Activated CD4-positive, alpha-beta T cell treated with anti-CD3 and anti-CD28 coated beads for 48 hours (primary cell): ENCODE measurements at regions not wholly inside any gene's neighbourhood (a gene's known extent, or its start where the extent isn't known, plus 50 kb on each side); places are given as distances from the start of the nearest gene placed in this dataset.
"Not testable (repeated sequence)": the region's sequence is repeated elsewhere in the genome, so short reads cannot be mapped to it uniquely, and the experiment has no call there.

ENCODE experiments used
- DNase-seq: peaks from one replicate; pipeline ENCODE4 v3.0.0-alpha.2; 2020

GRCh38 chr11:87743007-87743406, 432.2 kb downstream of the RAB38 start:
- no peak for DNase-seq

- no peak for DNase-seq
Observed at GRCh38 chr11:87740968-87741367, 434.3 kb downstream of the RAB38 start.

- DNase-seq = no peak
Observed at GRCh38 chr11:87740451-87740850, 434.8 kb downstream of the RAB38 start.

GRCh38 chr11:87739766-87740165, 435.5 kb downstream of the RAB38 start:
- DNase-seq = no peak

GRCh38 chr11:87739261-87739660, 436.0 kb downstream of the RAB38 start:
- DNase-seq = no peak

GRCh38 chr11:87736928-87737327, 438.3 kb downstream of the RAB38 start:
- DNase-seq = no peak

- no peak for DNase-seq
Observed at GRCh38 chr11:87726506-87726905, 448.7 kb downstream of the RAB38 start.

GRCh38 chr11:87724358-87724757, 450.9 kb downstream of the RAB38 start:
- no peak for DNase-seq

GRCh38 chr11:87722756-87723565, 452.3 kb downstream of the RAB38 start:
- DNase-seq = peak; percentile 10

GRCh38 chr11:87719326-87720073, 455.7 kb downstream of the RAB38 start:
- DNase-seq = no peak

- no peak for DNase-seq
Observed at GRCh38 chr11:87712802-87713202, 462.4 kb downstream of the RAB38 start.

GRCh38 chr11:87712391-87712790, 462.9 kb downstream of the RAB38 start:
- no peak for DNase-seq

GRCh38 chr11:87703589-87703988, 471.7 kb downstream of the RAB38 start:
- DNase-seq = not testable (repeated sequence)

GRCh38 chr11:87675993-87676392, 499.2 kb downstream of the RAB38 start:
- no peak for DNase-seq

GRCh38 chr11:87666730-87667129, 508.5 kb downstream of the RAB38 start:
- DNase-seq = no peak

- DNase-seq = no peak
Observed at GRCh38 chr11:87662287-87662686, 513.0 kb downstream of the RAB38 start.

- no peak for DNase-seq
Observed at GRCh38 chr11:87660926-87661660, 514.1 kb downstream of the RAB38 start.

- no peak for DNase-seq
Observed at GRCh38 chr11:87659807-87660206, 515.4 kb downstream of the RAB38 start.

GRCh38 chr11:87645626-87646025, 529.6 kb downstream of the RAB38 start:
- no peak for DNase-seq

GRCh38 chr11:87639753-87640364, 535.4 kb downstream of the RAB38 start:
- DNase-seq = no peak

GRCh38 chr11:87635001-87635400, 540.2 kb downstream of the RAB38 start:
- DNase-seq = no peak

GRCh38 chr11:87634331-87634730, 540.9 kb downstream of the RAB38 start:
- DNase-seq = no peak

GRCh38 chr11:87628957-87629356, 546.3 kb downstream of the RAB38 start:
- DNase-seq = no peak
